ENCODE measurements at regions not wholly inside any gene's neighbourhood (a gene's known extent, or its start where the extent isn't known, plus 50 kb on each side); places are given as distances from the start of the nearest gene placed in this dataset.
A peak's percentile ranks its signal among the peaks of the same experiment; 100 is the strongest.
"Not testable (repeated sequence)": the region's sequence is repeated elsewhere in the genome, so short reads cannot be mapped to it uniquely, and the experiment has no call there.

DNA sequence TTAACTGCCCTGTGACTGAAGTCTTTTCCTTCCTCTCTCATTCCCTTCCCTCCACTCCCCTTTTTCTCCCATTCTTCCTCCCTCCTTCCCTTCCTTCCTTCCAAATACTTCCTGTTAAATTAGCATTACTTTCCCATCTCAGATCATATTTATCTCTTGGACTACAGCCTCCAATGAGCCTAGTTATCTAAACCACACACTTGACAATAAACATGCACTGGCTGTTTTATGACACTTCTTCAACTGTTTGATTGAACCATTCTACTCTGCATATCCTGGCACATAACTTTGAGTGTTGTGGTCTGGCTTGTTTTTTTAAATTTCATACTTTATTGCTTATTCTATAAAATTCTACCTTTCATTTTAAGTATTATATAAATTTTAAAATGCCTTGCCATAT, 1860.8 kb upstream of the LRRTM1 start:
- no peak for DNase-seq

DNA sequence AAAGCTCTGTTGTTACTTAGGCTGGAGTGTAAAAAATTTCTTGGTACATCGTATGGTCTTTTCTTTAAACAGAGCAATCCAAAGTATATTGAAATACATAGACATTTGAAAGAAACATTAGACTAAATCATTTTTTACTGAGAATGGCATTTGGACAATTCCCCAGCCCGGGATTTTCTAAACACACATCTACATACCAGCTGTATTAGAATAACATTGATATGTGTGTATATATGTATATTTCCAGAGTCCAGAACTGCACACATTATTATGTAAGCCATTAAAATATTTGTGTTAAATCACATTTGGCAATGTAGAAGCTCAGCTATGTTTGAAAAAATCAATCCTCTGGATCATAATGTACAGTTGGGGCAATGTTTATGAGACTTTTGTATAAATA, 1853.6 kb upstream of the LRRTM1 start:
- DNase-seq: no peak

DNA sequence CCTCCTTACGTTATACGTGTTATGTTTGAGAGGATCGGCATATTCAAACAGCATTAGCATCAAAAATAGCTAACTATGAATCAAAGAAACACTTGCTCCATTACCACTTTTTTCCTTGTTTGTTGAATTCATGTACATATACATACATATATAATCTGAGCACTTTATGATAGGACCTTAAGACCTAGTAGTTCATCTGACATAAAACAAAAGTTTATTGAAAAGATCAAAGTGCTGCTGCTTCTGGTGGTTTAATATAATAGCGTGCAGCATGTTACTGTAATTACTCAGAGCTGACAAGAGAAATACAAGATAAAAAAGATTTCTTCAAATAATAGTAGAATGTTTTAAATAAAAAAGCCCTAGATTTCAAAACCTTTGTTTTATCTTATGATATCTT, 1850.9 kb upstream of the LRRTM1 start:
- no peak for DNase-seq

DNA sequence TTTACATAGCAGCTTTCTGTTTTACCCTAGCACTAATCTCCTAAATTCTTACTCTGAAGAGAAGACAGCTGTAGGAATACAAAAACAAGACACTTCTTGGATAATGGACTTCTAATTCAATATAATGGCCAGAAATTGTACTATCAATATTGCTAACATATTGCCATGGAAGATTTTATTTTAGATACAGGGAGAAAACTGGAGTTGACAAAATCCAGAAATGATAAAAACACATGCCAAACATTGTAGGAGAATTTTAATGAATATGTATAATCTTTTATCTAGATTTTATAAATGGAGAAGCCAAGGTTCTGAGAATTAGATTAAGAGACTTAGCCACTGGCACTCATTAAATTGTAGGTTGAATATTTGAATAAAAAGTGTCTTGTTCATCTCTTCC, 1838.8 kb upstream of the LRRTM1 start:
- no peak for DNase-seq

DNA sequence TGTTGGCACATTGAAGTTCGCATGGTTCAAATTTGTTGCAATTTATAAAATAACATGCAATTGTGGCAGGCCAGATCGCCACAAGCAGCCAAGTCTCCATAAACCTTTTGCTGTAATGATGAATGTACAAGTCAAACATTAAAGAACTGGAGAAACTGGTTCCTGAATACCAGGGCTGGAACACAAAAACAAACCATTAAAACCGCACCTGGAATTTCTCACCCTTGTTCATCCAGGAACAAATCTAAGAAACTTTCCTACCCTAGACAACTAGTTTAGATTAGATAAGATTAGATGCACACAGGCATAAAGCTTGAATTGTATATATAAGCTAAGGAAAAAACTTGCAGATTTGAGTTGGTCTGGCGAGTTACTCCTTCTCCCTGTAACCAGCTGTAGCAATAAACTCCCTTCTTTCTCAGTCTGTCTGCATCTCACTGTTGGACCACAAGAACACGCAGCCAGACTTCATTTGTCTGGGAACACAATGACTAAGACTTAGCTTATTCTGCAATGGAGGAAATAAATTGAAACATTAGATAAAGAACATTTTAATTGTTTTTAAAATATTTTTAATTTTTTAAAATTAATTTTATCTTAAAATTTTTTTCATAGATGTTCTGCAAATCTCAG, 1835.5 kb upstream of the LRRTM1 start:
- DNase-seq: no peak

DNA sequence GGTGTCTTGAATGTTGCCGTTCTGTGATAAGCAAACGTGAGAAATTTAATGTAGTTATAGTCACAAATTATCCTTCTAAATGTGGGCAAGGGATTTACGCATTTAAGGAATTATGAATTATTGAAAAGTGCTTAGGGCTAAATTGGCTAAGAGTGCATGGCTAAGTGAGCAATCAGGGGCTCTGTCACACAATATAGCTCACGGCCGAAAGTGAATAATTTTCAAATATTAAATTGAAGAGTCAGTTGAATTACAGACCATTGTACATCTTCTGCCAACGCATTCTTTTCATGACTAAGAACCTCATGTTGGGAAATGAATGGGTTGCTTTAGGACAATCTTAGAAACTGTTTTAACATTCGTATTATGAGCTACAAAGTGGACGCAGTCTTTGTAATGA, 1832.9 kb upstream of the LRRTM1 start:
- DNase-seq: no peak

DNA sequence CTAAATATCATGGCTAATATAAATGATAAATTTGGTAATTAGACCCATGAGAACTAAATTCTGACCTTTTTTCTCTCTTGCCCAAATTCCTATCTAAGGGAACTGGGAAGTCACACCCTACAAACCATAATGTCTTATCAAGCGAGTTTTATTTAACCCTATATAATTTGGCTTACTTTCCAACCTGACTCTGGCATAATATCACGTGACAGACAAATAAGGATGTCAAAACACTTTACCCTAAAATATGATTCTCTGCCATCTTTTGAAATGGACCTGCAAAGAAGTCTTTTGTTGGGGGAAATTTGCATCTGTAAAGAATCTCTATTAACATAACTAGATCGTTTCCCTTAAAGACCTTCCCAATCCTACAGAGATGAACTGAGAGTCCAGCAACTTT, 1823.5 kb upstream of the LRRTM1 start:
- no peak for DNase-seq

DNA sequence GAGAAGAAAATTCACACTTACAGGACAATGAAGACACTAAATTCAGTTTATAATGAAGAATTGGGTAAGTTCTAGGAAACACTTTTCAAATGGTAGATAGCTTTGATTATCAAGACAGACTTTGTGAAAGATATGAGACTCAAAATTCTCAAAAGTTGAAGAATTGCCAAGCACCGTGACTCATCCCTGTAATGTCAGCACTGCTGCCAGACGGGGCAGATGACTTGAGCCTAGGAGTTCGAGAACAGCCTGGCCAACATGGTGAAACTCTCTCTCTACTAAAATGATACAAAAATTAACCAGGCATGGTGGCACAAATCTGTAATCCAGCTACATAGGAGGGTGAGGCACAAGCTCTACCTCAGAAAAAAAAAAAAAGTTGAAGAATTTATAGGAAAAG, 1820.1 kb upstream of the LRRTM1 start:
- DNase-seq: no peak

DNA sequence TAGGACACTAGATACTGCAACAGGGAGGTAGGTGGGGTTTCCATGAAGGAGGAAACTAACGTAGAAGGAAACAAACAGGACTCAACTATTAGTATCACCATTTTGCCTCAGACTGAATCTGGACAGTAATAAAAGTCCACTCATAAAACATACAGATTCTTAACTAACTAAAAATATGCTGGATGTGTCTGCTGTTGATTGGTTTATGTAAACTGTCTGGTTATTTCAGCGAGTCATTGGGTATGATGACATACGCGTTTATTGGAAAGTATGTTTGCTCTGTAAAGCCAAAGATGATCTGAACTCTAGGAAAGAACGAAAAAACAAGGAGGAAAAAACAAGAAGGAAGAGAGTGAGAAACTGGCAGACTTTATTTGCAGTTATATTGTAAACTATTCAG, 1816.1 kb upstream of the LRRTM1 start:
- no peak for DNase-seq

DNA sequence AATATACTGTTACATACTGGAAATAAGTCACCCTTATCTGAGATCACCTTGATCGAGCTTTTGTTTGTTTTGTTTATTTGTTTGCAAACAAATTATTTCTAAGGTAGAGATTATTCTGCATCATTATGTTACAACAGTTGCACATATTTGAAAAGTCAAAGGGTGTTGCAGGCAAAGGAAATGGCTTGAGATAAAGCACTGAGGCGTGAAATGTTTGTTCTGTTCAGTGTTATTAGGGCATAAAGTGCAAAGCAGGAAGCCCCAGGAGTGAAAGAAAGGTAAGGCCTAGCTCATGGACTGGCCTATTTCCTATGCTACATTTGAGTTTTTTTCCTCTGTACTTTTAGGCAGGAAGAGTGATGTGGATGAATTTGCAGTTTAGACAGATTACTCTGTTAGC, 1815.6 kb upstream of the LRRTM1 start:
- DNase-seq: no peak

DNA sequence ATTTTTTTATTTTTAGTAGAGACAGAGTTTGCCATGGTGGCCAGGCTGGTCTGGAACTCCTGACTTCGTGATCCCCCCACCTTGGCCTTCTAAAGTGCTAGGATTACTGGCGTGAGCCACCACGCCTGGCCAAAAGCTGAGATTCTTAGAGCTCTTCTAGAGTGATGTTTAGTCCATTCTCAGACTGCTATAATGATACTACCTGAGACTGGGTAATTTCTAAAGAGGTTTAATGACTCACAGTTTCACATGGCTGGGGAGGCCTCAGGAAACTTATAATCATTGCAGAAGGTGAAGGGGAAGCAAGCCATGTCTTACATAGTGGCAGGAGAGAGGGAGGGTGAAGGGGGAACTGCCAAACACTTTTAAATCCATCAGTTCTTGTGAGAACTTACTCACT, 1804.9 kb upstream of the LRRTM1 start:
- DNase-seq: no peak

DNA sequence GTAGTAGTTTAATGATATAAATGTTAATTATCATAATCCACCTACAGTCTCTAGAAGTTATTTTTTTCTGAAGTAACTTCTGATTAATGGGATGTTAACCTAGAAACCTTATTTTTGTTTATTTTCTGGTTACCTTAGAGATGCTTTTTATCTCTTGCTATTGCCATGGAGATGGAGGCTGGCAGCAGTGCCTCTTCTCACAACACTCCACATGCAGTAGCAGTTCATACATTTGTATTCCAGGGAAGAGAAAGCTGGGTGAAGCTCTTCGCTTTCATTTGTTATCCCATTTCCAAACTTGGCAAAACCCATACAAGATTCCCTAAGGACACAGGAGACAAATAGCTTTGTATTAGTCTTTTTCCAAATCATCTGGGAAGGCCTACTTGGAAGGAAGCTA, 1794.1 kb upstream of the LRRTM1 start:
- DNase-seq: peak in 2 of 58 donors; percentile 4 to 12

DNA sequence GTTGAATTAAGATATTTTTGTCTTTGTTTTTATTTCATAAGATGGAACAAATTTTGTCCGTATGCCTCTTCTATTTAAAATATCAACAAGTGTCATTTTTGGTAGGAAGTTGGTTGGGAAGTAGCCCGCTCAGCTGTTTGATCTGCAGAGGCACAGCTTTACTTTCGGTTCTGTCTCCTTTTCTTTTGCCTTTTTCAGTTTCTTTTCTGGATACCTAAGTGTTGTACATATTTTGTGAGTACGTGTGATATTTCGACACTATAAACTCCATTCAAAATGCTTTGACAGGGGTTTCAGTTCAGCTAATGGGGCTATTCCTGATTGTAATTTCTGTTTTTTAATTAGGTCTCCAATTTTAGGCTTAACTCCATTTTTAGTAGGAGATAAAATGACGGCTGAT, 1785.0 kb upstream of the LRRTM1 start:
- no peak for DNase-seq

DNA sequence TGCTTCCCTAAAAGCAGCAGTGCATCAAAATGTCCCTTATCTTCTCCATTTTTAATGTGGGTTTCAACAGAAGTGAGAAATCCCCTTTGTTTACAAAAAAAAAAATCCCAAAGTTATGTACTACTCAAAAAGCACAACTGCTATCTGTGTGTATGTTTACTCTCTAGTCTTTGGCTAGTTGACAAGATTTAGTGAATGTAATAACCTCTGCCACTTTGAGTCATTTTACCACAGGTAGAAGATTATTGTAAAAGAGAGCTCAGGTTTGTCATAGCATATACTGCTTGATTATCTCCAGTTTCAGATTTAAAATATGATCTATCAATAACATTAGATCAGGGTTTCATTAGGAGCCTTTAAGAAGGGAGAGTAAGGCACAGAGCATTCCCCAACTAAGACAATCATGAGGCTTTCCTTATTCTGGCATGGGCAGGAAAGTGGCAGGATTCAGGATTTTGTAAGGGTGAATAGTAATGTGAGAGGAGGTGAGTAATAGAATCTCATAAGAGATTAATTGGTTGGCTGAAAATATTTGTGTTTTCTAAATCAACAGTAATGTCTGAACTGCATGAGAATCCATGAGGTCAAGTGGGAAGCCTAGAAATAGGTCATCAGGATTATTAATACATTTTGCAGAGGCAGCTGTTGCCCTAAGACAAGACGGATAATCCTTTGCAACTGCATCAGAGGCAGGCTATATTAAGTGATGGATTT, 1780.3 kb upstream of the LRRTM1 start:
- no peak for DNase-seq

DNA sequence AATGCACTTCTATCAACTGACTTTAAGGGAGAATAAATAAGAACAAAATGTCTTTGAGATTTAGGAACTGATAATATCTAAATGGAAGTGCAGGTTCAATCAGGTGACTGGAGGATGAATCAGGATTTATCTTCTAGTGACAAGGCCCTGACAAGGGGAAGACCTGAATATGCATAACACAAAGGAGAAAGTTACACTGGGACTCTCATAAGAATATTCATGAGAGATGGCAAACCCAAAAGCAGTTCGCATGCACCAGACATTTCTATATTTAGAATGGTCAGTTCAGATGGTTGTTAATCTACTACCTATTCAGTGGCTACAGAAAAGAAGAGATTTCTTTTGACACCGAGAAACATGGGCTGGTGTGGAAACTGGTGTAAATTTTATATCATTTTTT, 1771.3 kb upstream of the LRRTM1 start:
- no peak for DNase-seq

DNA sequence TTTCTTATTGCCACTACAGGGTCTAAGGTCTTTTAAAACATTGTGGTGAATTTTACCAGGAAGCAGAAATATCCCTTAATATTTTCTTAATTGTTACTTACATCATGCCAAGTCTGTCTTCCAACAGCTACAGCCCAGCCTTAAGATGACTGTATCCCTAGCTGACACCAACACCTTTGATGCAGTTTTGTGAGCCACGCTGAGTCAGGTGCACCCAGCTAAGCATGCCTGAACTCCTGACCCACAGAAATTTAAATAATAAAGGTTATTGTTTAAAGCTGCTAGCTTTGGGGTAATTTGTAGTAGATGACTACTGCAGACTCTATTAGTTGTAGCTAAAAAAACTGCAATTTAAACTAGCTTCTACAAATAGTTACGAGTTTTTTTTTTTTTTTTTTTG, 1757.9 kb upstream of the LRRTM1 start:
- no peak for DNase-seq

DNA sequence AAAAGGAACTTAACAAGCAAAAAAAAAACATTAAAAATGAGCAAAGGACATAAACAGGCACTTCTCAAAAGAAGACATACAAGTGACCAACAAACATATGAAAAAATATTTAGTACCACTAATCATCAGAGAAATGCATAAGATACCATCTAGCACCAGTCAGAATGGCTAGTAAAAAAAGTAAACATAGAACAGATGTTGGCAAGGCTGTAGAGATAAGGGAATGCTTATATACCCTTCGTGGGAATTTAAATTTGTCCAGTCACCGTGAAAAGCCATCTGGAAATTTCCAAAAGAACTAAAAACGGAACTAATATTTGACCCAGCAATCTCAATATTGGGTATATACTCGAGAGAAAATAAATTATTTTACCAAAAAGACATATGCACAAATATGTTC, 1751.3 kb upstream of the LRRTM1 start:
- DNase-seq: no peak

DNA sequence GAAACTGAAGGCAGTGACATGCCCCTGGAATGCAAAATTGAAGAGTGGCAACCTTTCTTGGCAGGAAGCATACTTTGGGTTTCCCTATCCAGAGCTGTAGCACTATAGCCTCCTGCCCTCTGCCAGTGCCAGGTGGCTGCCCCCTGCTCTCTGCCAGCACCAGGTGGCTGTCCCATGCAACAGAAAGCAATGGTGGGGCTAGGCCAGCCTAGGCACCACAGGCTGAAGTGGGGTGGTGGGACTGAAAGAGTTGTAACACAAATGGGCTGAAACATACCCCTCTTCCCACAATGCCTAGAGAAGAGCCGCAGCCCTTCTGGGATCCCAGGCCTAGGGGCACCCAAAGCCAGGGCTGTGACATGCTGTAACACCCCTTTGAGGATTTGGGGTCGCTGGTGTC, 1739.3 kb upstream of the LRRTM1 start:
- DNase-seq: no peak

DNA sequence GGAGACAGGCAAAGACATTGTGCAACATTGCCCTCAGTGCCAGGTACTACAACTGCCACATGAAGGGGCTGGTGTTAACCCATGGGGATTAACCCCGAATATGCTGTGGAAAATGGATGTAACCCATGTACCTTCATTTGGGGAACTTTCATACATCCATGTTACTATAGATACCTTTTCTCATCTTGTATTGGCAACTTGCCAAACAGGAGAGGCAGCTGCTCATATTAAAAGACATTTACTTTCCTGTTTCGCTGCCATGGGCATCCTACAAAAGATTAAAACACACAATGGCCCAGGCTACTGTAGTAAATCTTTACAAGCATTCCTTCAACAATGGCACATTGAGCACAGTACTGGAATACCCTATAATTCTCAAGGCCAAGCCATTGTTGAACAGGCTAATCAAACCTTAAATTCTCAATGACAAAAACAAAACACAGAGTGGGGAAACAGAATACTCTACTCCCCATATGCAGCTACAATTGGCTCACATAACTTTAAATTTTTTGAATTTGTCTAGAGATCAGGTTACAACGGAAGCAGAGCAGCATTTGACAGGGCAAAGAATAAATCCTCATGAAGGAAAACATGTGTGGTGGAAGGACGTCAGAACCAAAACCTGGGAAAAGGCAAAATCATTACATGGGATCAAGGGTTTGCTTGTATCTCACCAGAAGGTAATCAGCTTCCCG, 1723.5 kb upstream of the LRRTM1 start:
- no peak for DNase-seq

DNA sequence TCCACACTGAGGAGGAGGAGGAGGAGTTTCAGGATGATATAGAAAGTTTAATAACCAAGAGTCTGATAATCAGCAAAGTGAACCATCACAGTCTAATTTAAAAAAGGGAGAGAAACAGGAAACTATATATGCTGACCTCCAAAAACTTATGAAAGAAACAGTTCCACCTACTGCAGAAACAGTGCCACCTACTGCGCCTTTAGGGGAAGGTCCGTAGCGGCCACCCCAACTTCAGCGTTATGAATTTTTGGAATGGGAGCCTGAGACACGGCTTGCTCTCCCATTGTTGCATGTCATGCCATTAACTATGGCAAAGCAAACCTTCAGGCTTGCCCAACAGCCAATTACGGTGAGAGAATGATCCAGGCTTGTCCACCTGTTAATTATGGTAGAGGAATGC, 1719.2 kb upstream of the LRRTM1 start:
- no peak for DNase-seq

DNA sequence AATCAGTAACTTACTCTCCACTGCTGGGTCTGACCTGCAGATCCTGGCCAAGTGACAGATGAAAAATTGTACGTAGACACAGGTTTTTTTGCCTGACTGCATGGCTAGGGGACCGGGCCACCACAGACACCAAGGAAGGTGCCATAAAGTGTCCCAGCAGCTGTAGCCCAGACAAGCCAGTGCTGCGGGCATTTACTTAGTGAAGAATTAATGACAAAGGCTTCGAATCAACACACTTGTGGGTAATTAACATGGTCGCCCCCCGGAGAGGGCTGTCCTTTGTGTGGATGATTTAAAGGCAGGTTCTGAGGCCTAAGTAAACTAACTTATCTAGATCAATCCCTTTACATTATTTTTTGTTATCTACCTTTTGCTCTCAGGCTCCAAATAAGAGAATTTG, 1709.1 kb upstream of the LRRTM1 start:
- DNase-seq: no peak

DNA sequence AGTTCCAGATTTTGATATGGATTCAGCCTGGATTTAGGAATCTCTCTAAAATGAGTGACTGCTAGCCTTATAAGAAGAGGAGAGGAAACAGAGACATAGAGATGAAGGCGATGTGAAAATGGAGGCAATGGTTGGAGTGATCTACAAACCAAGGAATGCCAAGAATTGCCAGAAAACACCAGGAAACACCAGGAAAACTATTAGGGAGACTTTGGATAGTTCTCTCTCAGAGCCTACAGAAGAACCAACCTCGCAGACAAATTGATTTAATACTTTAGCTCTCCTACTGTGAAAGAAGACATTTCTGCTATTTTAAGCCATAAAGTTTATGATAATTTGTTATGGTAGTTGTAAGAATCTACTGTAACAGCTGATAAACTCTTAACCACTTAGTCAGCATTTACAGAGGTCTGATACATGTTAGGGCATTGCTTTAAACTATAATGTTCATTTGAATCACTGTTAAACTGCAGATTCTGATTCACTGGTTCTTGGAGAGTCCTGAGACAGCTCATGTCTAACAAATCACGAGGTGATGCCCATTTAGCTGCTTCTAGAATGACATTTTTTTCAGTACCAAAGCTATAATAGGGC, 1702.6 kb upstream of the LRRTM1 start:
- DNase-seq: no peak

DNA sequence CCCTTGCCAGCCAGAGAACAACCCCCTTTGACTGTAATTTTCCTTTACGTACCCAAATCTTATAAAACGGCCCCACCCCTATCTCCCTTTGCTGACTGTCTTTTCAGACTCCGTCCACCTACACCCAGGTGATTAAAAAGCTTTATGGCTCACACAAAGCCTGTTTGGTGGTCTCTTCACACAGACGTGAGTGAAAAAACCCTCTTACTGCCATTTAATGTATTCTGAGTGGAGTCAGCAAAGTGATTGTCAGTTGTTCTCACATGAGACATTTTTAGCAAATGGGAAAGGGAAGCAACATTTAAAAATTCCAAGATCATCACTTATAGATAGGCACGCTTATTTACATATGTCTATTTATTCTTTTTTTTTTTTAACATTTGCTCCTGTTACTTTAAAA, 1701.3 kb upstream of the LRRTM1 start:
- not testable (repeated sequence) for DNase-seq

Measured in anterior cingulate cortex (tissue), 58 donors.